Type B pancreatic cell (in vitro differentiated cells): ENCODE measurements at regions not wholly inside any gene's neighbourhood (a gene's known extent, or its start where the extent isn't known, plus 50 kb on each side); places are given as distances from the start of the nearest gene placed in this dataset.
"Not testable (repeated sequence)": the region's sequence is repeated elsewhere in the genome, so short reads cannot be mapped to it uniquely, and the experiment has no call there.

ENCODE experiments used
- DNase-seq: peaks from one replicate; pipeline ENCODE4 v3.0.0; 2021; ENCODE audit warnings: mixed read lengths; ENCODE audit not compliant: unreplicated experiment; ENCODE audit errors: extremely low spot score
- H3K27ac Mint-ChIP-seq: 2 replicates; pipeline ENCODE4 v1.8.0; 2021; ENCODE audit warnings: mild to moderate bottlenecking, mixed read lengths
- H3K27me3 Mint-ChIP-seq: 2 replicates; pipeline ENCODE4 v1.8.0; 2021; ENCODE audit warnings: mixed read lengths
- H3K36me3 Mint-ChIP-seq: 2 replicates; pipeline ENCODE4 v1.8.0; 2021; ENCODE audit warnings: mixed read lengths
- H3K4me1 Mint-ChIP-seq: one replicate; pipeline ENCODE4 v1.8.0; 2021; ENCODE audit warnings: mixed read lengths; ENCODE audit not compliant: unreplicated experiment
- H3K4me3 Mint-ChIP-seq: 2 replicates; pipeline ENCODE4 v1.8.0; 2021; ENCODE audit warnings: mild to moderate bottlenecking, mixed read lengths
- H3K9me3 Mint-ChIP-seq: 2 replicates; pipeline ENCODE4 v1.8.0; 2021; ENCODE audit warnings: mixed read lengths
- TF ChIP-seq, protein P1 (sequence below): fragments of 200-600 bp; sonication (generic); conservative IDR thresholded peaks from 2 replicates; pipeline ENCODE4 v1.5.0; 2021; ENCODE audit warnings: antibody characterized with exemption, mild to moderate bottlenecking

DNA sequence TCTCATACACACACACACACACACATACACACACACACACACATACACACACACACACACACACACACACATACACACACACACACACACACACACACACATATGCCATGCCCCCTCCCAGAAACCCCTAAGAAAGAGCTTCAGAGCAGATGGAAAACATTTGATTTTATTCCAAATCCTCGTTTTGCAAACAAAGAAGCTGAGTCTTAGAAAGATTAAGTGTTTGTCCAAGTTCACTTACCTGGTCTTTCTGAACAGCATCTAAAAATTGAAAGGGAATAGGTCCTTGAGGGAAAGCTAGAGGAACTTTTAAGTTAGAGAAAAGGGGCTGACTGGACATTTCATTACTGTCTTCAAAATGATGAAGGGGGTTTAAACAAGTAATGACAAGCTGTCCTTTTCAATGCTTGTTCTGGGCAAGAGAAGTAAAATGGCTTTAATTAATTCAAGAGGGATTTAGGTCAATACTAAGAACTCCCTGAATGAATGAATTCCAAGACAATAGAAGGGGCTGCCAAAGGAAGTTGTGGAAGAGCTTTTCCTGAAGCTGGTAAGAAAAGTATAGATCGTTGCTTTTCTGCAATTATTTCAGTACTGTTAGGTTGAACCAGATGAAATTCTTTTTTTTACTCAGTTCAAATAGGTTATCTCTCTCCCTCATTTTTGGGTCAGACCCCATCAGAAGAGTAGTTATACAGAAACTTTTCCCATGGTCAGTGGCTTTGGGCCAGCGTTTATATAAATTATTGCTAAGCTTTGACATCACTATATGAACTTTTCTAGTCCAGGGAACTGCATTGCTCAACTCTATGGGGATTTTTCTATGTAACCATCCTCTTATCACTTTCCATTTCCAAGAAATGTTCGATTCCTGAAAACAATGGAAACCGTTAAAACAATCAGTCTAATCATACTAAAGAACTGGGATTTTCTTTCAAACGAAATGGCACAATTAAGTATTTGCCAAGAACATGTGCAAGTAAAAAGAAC, 261.4 kb downstream of the MTERF1 start:
- TF ChIP-seq, protein P1, sequence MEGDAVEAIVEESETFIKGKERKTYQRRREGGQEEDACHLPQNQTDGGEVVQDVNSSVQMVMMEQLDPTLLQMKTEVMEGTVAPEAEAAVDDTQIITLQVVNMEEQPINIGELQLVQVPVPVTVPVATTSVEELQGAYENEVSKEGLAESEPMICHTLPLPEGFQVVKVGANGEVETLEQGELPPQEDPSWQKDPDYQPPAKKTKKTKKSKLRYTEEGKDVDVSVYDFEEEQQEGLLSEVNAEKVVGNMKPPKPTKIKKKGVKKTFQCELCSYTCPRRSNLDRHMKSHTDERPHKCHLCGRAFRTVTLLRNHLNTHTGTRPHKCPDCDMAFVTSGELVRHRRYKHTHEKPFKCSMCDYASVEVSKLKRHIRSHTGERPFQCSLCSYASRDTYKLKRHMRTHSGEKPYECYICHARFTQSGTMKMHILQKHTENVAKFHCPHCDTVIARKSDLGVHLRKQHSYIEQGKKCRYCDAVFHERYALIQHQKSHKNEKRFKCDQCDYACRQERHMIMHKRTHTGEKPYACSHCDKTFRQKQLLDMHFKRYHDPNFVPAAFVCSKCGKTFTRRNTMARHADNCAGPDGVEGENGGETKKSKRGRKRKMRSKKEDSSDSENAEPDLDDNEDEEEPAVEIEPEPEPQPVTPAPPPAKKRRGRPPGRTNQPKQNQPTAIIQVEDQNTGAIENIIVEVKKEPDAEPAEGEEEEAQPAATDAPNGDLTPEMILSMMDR, result no peak
- no peak for DNase-seq
- H3K9me3 Mint-ChIP-seq, result no peaks in the 10 kb centered on the region
- peaks cover 14% of the 10 kb centered on the region for H3K4me1 Mint-ChIP-seq
- no peaks in the 10 kb centered on the region for H3K27me3 Mint-ChIP-seq
- H3K36me3 Mint-ChIP-seq, result no peaks in the 10 kb centered on the region
- no peak overlapping the region for H3K4me3 Mint-ChIP-seq
- no peak overlapping the region for H3K27ac Mint-ChIP-seq

DNA sequence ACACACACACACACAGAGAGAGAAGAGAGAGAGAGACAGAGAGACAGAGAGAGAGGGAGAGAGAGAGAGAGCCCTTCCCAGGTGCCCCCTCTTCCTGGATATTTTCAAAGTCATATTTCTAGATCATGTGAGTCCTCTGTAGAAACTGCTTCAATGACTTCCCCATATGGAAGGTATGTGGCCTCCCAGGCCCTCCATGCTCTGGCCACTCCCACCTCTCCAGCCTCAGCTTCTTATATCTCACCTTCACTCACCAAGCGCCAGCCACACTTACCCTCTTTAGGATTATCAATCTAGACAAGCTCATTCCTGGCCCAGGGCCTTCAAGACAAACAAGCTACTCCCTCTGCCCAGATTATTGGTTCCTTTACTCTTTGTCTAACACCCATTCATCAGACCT, 259.7 kb downstream of the MTERF1 start:
- no peaks in the 10 kb centered on the region for H3K9me3 Mint-ChIP-seq
- peak overlapping the region; percentile 21 for H3K27ac Mint-ChIP-seq
- TF ChIP-seq, protein P1, result no peak
- no peaks in the 10 kb centered on the region for H3K36me3 Mint-ChIP-seq
- peaks cover 14% of the 10 kb centered on the region for H3K4me1 Mint-ChIP-seq
- DNase-seq, result no peak
- no peaks in the 10 kb centered on the region for H3K27me3 Mint-ChIP-seq
- H3K4me3 Mint-ChIP-seq, result no peak overlapping the region

DNA sequence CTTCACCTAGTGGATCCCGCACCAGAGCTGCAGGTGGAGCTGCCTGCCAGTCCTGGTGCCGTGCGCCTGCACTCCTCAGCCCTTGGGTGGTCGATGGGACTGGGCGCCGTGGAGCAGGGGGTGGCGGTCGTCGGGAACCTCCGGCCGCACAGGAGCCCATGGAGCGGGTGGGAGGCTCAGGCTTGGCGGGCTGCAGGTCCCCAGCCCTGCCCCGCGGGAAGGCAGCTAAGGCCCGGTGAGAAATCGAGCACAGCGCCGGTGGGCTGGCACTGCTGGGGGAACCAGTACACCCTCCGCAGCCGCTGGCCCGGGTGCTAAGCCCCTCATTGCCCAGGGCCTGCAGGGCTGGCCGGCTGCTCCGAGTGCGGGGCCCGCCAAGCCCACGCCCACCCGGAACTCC, 253.2 kb downstream of the MTERF1 start:
- not testable (repeated sequence) for H3K9me3 Mint-ChIP-seq, H3K27me3 Mint-ChIP-seq
- H3K4me1 Mint-ChIP-seq, result peaks cover 24% of the 10 kb centered on the region

DNA sequence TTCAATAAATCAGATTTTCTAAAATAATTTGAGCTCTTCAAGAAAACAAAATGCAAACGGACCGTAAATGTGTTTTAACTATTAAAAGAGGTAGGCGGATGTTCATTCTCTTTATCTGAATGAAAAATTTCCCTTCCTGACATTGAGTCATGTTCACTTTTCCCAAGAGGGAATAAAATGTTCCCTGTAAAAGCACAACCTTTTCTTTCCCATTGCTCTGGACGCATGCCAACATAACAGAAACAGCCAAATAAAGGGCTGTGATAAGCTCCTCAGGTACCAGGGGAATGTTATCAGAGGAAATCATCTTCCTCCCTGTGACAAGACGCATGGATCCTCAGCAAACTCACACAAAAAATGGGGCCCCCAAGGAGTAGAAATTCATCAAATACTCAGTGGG, 251.8 kb downstream of the MTERF1 start:
- Mint-ChIP-seq H3K4me3 (no peak overlapping the region), H3K4me1 (peaks cover 35% of the 10 kb centered on the region), H3K9me3 (no peaks in the 10 kb centered on the region), H3K27ac (peak overlapping the region; percentile 16), H3K27me3 (no peaks in the 10 kb centered on the region), H3K36me3 (no peaks in the 10 kb centered on the region)
- DNase-seq, result no peak
- TF ChIP-seq, protein P1, result no peak

More for the DNA sequence above, 253.2 kb downstream of the MTERF1 start:
- not testable (repeated sequence) for H3K4me3 Mint-ChIP-seq, H3K27ac Mint-ChIP-seq, DNase-seq, H3K36me3 Mint-ChIP-seq

DNA sequence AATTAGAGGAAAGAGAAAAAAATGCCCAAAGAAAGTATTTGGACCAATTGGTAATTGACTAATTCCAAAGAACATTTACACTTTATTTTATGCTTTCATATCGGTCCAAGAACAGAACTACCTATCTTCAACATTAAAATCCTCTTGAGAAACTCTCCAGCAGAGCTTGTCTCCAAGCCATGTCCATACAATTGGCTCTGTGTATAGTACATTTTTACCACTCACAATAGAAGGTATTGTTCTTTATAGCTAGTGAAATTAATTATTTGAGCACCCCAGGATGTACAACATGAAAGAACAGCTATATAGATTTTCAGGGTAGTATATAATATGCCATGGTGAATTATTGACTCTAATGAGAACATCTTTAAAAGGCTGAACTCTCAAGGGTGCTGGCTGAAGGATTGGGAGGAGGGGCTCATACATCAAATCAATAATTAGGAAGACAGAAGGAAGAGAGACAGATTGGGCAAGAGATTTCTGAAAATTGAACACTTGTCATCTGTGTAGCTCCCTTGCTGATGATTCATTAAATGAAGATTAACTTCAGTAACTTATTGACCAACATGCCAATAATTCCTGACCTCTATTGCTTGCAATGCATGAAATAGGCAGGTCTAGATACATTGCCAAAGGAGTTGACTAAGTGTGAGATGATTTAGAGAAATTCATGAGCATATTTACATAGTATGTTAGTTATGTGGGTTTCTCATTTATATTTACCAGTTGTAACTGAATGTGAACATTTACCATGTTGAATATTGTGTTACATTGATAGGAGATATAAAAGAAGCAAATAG, 249.7 kb downstream of the MTERF1 start:
- Mint-ChIP-seq H3K4me3 (peak overlapping the region; percentile 1), H3K27ac (no peak overlapping the region)

More for the DNA sequence above, 249.7 kb downstream of the MTERF1 start:
- H3K9me3 Mint-ChIP-seq, result peaks cover 5% of the 10 kb centered on the region
- H3K36me3 Mint-ChIP-seq, result no peaks in the 10 kb centered on the region
- TF ChIP-seq, protein P1, result no peak
- no peak for DNase-seq
- peaks cover 49% of the 10 kb centered on the region for H3K4me1 Mint-ChIP-seq
- H3K27me3 Mint-ChIP-seq, result no peaks in the 10 kb centered on the region
